BE2C (cell line): ENCODE measurements at regions not wholly inside any gene's neighbourhood (a gene's known extent, or its start where the extent isn't known, plus 50 kb on each side); places are given as distances from the start of the nearest gene placed in this dataset.

ENCODE experiments used
- DNase-seq: peaks from one replicate; pipeline ENCODE4 v3.0.0-alpha.2; 2020
- H3K27me3 ChIP-seq: fragments of 250-450 bp; sonication (Bioruptor Pico); 2 replicates; pipeline ENCODE4 v1.5.1; 2020; ENCODE audit warnings: mild to moderate bottlenecking
- H3K36me3 ChIP-seq: fragments of 250-450 bp; sonication (Bioruptor Pico); 2 replicates; pipeline ENCODE4 v1.5.1; 2020; ENCODE audit warnings: mild to moderate bottlenecking
- H3K4me1 ChIP-seq: fragments of 250-450 bp; sonication (Bioruptor Pico); 2 replicates; pipeline ENCODE4 v1.5.1; 2020
- H3K4me3 ChIP-seq: 2 replicates; pipeline ENCODE4 v1.5.1; 2011; ENCODE audit warnings: low read depth, low read length
- H3K9me3 ChIP-seq: fragments of 250-450 bp; sonication (Bioruptor Pico); 2 replicates; pipeline ENCODE4 v1.5.1; 2020
- TF ChIP-seq, protein P1 (sequence below): IDR thresholded peaks from 2 replicates; pipeline ENCODE4 v1.5.1; 2012; ENCODE audit warnings: mild to moderate bottlenecking, low read depth, low read length

DNA sequence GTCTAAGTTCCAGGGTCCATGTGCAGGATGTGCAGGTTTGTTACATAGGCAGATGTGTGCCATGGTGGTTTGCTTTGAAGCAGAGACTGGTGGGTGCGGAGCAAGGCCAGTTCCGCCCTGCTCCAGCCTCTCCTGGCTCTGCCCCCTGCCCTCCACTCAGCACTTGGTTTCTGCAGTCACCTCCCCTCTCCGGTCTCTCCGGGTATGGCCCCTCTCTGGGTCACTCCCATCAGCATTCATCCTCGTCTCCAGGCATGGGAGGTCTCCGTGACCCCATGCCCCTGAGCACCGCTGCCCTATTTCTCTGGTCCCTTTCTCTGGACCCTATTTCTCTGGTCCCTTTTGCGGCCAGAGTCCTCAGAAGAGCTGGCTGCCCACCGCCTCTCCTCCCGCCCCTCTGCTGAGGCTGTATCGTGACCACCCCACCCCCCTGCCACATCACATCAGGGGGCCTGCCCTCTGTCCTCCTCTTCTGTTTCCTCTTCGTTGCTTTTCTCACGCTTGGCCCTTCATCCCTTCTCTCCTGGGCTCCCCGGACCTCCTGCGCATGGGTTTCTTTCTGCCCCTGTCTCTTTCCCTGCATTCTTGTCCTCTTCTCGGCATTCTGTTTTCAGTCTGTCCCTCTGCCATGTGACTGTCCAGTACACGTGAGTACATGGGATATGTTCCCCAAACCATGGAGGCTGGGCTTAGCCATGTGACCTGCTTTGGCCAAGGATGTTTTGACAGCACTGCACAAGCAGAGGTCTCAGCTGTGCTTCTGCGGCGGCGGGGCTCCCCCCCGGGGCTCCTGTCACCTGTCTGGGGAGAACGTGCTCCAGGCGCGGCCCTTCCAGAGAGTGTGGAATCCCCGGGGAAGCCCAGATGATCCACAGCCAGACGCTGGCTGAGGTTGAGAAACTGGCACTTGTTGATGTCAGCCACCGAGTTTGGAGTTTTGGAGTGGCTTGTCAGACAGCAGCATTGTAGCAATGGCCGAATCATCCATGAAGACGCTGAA, 54.4 kb upstream of the C1orf174 start:
- Histone ChIP-seq H3K27me3 (no peaks in the 10 kb centered on the region; the same call in 1 of the 2 replicates), H3K4me3 (no peak overlapping the region), H3K36me3 (no peaks in the 10 kb centered on the region), H3K9me3 (no peaks in the 10 kb centered on the region), H3K4me1 (no peaks in the 10 kb centered on the region)
- TF ChIP-seq, protein P1, sequence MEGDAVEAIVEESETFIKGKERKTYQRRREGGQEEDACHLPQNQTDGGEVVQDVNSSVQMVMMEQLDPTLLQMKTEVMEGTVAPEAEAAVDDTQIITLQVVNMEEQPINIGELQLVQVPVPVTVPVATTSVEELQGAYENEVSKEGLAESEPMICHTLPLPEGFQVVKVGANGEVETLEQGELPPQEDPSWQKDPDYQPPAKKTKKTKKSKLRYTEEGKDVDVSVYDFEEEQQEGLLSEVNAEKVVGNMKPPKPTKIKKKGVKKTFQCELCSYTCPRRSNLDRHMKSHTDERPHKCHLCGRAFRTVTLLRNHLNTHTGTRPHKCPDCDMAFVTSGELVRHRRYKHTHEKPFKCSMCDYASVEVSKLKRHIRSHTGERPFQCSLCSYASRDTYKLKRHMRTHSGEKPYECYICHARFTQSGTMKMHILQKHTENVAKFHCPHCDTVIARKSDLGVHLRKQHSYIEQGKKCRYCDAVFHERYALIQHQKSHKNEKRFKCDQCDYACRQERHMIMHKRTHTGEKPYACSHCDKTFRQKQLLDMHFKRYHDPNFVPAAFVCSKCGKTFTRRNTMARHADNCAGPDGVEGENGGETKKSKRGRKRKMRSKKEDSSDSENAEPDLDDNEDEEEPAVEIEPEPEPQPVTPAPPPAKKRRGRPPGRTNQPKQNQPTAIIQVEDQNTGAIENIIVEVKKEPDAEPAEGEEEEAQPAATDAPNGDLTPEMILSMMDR = no peak
- DNase-seq = no peak

DNA sequence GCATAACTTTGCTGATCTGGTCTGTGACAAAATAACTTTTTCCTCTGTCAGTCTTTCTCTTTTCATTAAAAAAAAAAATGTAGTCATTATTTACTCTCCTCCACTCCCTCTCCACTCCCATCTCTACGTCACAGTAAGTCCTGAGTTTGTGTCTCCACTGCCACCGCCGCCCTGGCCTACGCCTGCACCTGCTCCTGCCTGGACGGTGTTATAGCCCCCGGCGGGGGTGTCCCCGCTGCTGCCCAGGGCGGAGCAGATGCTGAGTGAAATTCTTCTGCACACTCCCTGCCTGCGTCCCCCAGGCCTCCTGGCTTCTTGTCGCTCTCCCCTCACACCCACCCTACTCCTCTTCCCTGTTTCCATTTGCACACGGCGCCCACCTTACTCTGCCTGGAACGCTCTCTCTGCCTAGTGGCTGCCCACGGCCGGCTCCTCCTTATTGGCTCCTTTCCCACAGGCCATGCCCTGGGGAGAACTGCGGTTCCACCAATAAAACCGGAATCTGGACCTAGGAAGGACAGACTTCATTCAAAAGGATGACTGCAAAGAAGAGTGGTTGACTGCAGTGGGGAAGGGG, 55.2 kb upstream of the C1orf174 start:
- Histone ChIP-seq H3K27me3 (no peaks in the 10 kb centered on the region; the same call in 1 of the 2 replicates), H3K9me3 (no peaks in the 10 kb centered on the region), H3K36me3 (no peaks in the 10 kb centered on the region), H3K4me3 (no peak overlapping the region), H3K4me1 (no peaks in the 10 kb centered on the region)
- TF ChIP-seq, protein P1 = no peak
- DNase-seq = no peak

DNA sequence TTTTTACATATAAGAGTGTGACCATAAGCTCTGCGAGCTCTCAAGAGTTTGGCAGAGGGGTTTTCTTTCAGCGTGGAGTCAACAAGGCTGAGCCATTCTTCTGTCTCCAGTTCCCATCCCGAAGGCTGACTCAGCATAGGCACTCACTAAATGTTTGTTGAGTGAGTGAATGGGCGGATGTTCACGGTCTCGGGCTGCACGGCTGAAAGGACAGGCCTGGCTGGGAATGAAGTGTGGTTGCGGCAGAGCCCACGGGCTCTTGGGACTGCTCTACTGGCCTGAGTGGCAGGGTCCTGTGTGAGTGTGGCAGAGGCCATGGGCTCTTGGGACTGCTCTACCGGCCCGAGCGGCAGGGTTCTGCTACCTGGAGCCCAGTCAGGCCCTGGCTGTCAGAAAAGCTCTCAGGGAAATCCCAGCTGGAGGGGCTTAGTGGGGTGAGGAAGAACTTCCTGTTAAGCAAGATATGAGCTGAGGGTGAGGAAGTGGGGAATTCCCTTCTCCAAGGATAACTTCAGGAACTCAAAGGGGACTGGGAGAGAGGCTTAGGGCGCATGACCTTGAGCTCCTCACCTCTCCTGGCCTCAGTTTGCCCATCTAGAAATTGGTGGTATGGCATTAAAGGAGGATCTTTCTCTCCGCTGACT, 56.6 kb upstream of the C1orf174 start:
- H3K9me3 ChIP-seq = no peaks in the 10 kb centered on the region
- TF ChIP-seq, protein P1 = no peak
- no peaks in the 10 kb centered on the region; the same call in 1 of the 2 replicates for H3K27me3 ChIP-seq
- H3K4me3 ChIP-seq = no peak overlapping the region
- no peak for DNase-seq
- H3K4me1 ChIP-seq = no peaks in the 10 kb centered on the region
- no peaks in the 10 kb centered on the region for H3K36me3 ChIP-seq

DNA sequence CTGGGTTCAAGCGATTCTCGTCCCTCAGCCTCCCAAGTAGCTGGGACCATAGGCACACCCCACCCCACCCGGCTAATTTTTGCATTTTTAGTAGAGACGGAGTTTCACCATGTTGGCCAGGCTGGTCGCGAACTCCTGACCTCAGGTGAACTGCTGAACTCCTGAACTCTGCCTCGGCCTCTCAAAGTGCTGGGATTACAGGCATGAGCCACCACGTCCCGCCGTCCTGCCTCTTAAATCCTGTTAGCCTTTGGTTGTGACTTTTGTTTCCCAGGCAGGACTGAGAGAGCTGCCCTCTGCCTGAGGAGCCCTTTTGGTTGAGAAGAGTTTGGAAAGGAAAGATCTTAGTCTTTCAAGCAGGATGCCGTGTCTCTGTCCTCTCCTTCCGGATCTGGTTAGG, 59.3 kb upstream of the C1orf174 start:
- TF ChIP-seq, protein P1 = no peak
- no peak for DNase-seq
- H3K9me3 ChIP-seq = no peaks in the 10 kb centered on the region
- no peaks in the 10 kb centered on the region for H3K4me1 ChIP-seq
- no peak overlapping the region for H3K4me3 ChIP-seq
- no peaks in the 10 kb centered on the region for H3K36me3 ChIP-seq
- H3K27me3 ChIP-seq = no peaks in the 10 kb centered on the region; the same call in 1 of the 2 replicates

DNA sequence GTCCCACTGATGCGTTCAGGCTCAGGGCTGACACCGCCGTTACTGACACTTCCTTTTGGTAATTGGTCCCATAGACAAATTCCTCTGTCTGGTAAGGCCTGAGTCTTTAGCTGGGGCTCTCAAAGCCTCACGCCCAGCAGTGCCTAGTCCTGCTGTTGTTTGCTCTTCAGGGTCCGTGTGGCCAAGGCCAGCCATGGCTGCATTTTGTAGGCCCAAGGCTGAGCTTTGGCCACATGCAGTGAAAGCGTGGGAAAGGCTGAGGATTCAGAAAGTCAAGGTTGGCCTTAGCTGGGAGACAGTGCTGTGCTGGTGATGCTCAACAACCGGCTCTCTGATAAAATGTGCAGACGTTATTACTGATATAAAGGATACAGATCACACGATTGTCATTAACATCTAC, 63.5 kb upstream of the C1orf174 start:
- H3K36me3 ChIP-seq = no peaks in the 10 kb centered on the region
- TF ChIP-seq, protein P1 = no peak
- DNase-seq = no peak
- H3K9me3 ChIP-seq = no peaks in the 10 kb centered on the region
- H3K27me3 ChIP-seq = no peaks in the 10 kb centered on the region
- no peak overlapping the region for H3K4me3 ChIP-seq
- H3K4me1 ChIP-seq = no peaks in the 10 kb centered on the region

DNA sequence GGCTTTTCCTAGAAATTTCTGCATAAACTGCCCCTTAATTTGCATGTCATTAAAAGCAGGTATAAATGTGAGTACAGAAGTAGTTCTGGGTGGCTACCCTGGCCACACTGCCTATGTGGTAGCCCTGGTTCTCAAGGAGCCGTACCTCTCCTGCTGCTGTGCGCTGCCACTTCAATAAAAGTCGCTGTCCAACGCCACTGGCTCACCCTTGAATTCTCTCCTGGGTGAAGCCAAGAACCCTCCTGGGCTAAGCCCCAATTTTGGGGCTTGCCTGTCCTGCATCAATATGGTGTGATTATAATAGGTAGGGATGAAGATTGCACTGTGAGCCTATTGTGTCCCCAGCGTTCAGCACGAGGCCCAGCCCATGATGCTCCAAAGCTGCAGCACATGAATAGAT, 65.6 kb upstream of the C1orf174 start:
- DNase-seq = no peak
- H3K27me3 ChIP-seq = no peaks in the 10 kb centered on the region
- H3K9me3 ChIP-seq = no peaks in the 10 kb centered on the region
- no peak overlapping the region for H3K4me3 ChIP-seq
- H3K36me3 ChIP-seq = no peaks in the 10 kb centered on the region
- no peaks in the 10 kb centered on the region for H3K4me1 ChIP-seq
- TF ChIP-seq, protein P1 = no peak
